HG03571 (cell line): ENCODE measurements at regions not wholly inside any gene's neighbourhood (a gene's known extent, or its start where the extent isn't known, plus 50 kb on each side); places are given as distances from the start of the nearest gene placed in this dataset.

Source experiments
- ATAC-seq: cut with Tn5 transposase; IDR thresholded peaks from one replicate; pipeline ENCODE4 v1.9.1; 2021; ENCODE audit not compliant: unreplicated experiment

- no peak for ATAC-seq
These were observed 70.9 kb upstream of the HAAO start for GRCh38 chr2:42863320-42863719.

- ATAC-seq: no peak
These were observed 70.3 kb upstream of the HAAO start for GRCh38 chr2:42862669-42863185.

DNA sequence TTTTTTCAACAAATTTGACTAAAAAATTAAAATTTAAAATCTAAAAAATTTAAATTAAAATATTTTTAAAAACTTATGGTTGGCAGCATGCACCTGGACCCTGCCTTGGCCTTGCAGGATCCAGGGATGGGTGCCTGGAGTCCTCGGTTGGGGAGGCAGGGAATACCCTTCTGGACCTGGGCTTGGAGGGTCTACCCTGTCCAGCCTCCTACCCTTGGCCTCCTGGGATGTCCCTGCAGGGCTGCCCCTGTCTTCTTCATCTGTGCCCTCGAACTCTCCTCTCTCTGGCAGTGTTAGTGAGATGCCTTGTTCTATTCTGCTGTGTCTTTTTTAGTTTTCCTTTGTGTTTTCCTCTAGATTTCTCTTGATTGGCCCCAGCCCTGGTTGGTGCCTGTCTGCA lies 68.9 kb upstream of the HAAO start:
- no peak for ATAC-seq

DNA sequence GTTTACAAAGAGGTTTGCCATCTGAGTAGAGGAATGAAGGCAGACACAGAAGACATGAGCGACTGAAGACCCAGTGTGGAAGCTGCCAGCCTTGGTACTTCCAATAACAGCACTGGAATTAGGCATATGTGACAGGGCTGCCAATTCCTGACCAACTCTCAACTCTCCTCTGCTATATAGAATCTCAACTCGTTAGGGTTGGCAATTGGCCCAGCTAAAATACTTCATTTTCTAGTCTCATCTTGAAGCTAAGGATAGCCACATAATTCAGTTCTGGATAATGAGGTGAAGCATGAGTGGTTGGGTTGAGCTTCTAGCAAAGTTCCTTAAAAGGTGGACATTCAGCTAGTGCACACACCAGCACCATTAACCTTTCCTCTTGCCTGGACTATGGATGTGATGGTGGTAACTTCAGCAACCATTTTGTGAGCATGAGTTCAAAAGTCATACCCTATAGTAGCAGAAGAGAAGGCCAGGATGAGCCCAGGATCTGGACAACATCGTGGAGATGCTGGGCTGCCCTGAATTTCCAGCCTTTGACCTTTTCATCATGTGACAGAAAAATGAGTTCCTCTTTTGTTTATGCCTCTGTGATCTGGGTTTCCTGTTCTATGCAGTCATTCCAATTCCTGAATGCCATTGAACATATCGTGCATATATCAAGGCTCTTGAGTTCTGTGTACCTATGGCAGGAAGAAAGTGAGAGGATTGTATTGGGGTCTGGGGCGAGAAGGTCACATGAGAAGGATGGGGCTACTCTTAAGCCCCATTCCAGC lies 68.1 kb upstream of the HAAO start:
- ATAC-seq: no peak

GRCh38 chr2:42859791-42860190 lies 67.4 kb upstream of the HAAO start:
- ATAC-seq: no peak

DNA sequence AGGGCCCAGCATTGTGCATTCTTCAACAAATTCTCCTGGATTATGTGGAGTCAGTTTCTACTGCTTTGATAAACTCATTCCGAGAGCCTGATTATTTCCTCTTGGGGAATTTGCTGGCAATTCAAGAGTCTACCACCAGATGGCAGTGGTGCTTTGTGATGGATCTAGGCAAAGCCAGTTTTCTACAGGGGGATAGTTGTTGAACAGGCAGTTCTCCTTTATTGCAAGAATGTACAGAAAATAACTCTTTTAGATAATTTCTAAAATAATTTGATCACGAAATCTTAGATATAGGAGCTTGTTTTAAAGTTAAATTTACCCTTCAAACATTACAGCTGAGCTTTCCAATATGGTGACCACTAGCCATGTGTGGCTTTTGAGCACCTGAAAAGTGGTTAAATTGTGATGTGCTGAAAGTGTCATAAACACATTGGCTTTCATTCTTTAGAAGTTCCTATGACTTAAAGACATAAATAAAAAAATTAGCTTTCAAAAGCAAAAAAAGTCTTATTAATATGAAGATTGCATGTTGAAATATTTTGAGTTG lies 66.7 kb upstream of the HAAO start:
- no peak for ATAC-seq

- no peak for ATAC-seq
These were observed 66.0 kb upstream of the HAAO start for GRCh38 chr2:42858140-42859005.

DNA sequence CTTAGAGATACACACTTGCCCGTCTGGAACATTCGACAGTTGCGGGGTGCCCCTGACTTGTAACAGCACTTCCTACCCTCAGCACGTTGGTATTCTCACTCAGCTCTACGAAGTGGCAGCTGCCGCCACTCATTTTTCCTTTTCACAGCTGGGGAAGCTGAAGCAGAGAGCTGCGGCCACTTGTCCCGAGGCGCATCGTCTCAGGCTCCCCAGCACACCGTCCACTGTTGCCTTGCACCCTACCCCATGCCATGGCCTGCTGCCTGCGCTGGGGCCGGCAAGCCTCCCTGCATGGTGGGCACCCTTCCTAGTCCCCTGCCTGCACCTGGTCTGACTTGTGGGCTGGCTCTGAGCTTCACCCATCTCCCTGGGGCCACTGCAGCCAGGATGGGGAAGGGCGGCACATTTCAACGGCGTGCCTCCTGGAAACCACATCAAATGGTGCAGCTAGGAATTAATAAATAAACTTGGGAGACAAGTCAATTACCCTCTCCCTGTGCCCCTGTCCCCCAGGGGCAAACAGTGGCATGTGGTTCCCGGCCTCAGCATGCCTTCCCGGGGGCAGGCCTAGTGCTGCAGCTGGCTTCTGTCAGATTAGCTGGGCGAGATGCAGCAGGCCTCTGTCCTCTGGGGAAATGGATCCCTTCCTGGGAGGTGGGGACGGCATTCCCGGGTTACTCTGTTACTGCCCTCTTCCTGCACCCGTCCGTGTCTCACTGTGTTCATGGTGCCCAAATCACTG lies 64.7 kb upstream of the HAAO start:
- ATAC-seq: no peak

DNA sequence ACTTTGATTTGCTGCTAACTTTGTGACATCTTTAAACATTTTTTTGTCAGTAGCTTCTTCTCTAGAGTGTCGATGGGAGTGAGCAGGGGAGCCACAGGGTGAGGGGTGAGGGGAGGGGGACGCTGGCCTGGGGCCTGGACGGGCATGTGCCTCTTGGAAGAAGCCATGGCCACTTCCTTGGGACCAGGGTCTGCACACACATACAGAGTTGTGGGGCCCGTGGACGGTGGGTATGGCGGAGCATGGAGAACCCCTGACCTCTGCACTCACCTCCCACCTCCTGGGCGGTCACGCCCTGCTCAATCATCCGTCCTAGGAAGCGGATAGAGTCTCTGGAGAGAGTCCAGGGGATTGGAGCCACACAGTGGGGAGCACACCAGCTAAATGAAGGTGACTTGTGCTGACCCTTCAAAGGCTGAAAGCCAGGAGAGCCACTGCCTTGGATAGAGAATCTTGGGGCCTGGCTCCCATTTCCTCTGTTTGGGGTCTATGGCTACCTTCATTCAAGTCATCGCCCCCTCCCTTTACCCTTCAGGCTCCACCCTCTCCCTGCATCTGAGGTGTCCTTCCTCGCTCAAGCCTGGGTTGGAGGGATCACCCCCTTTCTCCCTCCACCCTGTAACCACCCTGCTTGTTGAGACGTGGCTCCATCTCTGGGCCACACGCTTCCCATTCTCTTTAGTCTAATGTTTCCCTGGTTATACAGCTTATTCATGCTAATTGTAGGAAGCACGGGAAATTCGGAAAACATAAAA lies 63.9 kb upstream of the HAAO start:
- ATAC-seq: no peak

DNA sequence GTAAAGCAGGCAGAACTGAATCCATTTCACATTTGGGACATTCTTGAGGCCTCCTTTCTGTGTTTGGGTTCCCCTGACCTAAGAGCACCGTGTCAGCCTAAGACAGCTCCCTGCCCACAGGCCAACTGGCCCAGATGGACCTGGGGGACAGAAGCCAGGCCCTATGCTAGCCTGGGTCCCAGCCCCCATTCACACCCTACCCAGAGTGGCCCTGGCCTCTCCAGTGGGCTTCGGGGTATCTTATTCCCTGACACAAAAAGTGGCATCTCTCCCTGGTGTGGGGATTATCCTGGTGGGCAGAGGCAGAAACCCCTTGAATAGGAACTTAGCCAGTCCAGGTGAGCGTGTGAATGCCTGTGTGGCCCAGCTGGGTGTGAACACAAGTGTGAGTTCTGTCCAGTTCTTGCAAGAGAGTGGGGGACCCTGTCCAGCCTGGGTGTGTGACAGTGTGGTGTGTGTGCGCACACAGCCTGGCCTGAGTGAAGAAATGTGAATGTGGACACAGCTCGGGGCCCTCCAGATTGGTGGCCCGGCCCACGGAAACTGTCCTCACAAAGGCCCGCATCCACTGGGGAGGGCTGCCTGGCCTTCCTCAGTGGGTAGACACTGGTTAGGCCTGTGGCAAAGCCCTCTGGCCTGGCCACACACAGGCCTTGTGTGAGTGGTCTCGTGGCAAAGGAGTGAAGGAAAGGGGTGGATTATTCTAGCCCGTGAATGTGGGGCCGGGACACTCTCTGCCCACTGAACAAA lies 63.0 kb upstream of the HAAO start:
- ATAC-seq: no peak

GRCh38 chr2:42854207-42854818 lies 61.9 kb upstream of the HAAO start:
- ATAC-seq: no peak

DNA sequence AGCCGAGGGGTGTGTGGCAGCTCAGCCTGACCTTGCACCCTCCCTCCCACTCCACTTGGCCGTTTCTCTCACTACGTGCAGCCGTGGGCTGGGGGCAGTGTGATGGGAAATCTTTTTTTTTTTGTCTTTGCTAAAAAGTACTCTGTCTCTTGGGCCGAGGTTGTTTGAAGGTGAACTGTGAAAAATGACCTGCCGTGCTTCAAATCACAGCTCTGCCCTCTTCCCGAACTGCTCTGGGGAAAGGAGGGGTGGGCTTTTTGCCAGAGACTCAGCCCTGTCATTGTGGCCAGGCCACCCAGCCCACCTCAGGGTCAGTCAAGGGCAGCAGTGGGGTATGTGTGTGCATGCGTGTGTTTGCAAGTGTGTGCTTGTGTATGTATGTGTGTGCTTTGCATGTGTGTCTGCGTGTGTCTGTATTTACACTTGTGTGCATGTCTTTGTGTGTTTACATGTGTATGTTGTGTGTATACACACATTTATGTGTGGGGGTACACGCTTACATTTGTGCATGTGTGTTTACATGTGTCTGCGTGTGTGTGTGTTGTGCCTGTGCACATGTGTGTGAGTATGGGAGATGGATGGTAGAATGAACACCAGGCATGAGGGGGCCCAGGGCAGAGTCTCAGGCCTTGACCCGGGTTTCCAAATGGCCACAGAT lies 61.3 kb upstream of the HAAO start:
- ATAC-seq: no peak

- no peak for ATAC-seq
These were observed 60.4 kb upstream of the HAAO start for GRCh38 chr2:42852798-42853197.

- no peak for ATAC-seq
These were observed 59.4 kb upstream of the HAAO start for GRCh38 chr2:42851740-42852250.

GRCh38 chr2:42851186-42851585 lies 58.8 kb upstream of the HAAO start:
- ATAC-seq: no peak

DNA sequence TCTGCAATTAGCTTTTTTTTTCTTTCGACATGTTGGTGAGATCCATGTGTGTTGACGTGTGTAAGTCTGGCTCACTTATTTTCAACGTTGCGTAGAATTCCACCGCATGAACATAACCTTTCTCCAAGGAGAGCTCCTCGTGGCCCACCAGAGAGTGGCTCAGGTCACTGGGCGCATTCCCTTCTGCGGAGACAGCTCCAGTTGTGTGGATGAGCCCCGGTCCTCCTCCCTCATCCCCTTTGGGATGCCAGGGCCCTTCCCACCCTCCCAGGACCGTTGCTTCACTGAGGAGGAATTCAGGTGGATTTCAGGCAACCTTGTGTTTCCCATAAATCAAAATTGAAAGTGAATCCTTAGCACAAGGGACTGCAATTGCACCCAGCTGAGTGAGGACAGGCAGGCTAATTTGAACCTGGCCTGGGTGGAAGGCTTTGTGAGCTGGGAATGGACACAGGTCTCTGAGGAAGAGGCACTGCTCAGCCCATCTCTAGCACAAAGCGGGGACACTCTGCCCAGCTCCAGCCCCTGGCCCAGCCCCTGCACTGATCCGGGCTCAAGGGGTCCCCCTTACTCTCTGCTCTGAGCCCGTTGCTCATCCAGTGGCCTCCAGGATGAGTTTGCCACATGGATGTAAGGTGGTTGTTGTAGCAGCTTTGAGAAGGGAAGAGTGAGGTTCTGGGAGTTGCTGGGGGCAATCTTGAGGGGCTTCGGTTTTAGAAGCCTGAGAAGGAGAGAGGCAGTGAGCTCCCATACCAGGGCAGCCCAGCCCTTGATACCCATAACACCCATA lies 57.8 kb upstream of the HAAO start:
- no peak for ATAC-seq

- ATAC-seq: no peak
These were observed 56.9 kb upstream of the HAAO start for GRCh38 chr2:42849311-42849710.
